ENCODE measurements at regions not wholly inside any gene's neighbourhood (a gene's known extent, or its start where the extent isn't known, plus 50 kb on each side); places are given as distances from the start of the nearest gene placed in this dataset.
"Not testable (repeated sequence)": the region's sequence is repeated elsewhere in the genome, so short reads cannot be mapped to it uniquely, and the experiment has no call there.

DNA sequence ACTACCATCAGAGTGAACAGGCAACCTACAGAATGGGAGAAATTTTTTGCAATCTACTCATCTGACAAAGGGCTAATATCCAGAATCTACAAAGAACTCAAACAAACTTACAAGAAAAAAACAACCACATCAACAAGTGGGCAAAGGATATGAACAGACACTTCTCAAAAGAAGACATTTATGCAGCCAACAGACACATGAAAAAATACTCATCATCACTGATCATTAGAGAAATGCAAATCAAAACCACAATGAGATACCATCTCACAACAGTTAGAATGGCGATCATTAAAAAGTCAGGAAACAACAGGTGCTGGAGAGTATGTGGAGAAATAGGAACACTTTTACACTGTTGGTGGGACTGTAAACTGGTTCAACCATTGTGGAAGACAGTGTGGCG is 51.5 kb downstream of the TGIF2LX start:
- TF ChIP-seq, protein P1, sequence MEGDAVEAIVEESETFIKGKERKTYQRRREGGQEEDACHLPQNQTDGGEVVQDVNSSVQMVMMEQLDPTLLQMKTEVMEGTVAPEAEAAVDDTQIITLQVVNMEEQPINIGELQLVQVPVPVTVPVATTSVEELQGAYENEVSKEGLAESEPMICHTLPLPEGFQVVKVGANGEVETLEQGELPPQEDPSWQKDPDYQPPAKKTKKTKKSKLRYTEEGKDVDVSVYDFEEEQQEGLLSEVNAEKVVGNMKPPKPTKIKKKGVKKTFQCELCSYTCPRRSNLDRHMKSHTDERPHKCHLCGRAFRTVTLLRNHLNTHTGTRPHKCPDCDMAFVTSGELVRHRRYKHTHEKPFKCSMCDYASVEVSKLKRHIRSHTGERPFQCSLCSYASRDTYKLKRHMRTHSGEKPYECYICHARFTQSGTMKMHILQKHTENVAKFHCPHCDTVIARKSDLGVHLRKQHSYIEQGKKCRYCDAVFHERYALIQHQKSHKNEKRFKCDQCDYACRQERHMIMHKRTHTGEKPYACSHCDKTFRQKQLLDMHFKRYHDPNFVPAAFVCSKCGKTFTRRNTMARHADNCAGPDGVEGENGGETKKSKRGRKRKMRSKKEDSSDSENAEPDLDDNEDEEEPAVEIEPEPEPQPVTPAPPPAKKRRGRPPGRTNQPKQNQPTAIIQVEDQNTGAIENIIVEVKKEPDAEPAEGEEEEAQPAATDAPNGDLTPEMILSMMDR (IDR thresholded peaks at IDR 0.05): not testable (repeated sequence)
- not testable (repeated sequence) for TF ChIP-seq EP300 (IDR thresholded peaks at IDR 0.05; ENCODE audit: borderline replicate concordance in 1 of 2, low read depth in 1 of 2, low read length in 1 of 2); NFIC (IDR thresholded peaks at IDR 0.05; ENCODE audit: borderline replicate concordance); TAF1 (IDR thresholded peaks at IDR 0.05; ENCODE audit: borderline replicate concordance, low read depth, low read length); ELF1 (IDR thresholded peaks at IDR 0.05); GABPA (IDR thresholded peaks at IDR 0.05; ENCODE audit: low read depth); RFX5 (IDR thresholded peaks at IDR 0.05; ENCODE audit: low read length)
- TF ChIP-seq, protein P2, sequence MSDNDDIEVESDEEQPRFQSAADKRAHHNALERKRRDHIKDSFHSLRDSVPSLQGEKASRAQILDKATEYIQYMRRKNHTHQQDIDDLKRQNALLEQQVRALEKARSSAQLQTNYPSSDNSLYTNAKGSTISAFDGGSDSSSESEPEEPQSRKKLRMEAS (IDR thresholded peaks at IDR 0.05; ENCODE audit: low read depth): not testable (repeated sequence)
